SK-N-SH (cell line): ENCODE measurements at regions not wholly inside any gene's neighbourhood (a gene's known extent, or its start where the extent isn't known, plus 50 kb on each side); places are given as distances from the start of the nearest gene placed in this dataset.

Source experiments
- NRF1 ChIP-seq: IDR thresholded peaks from 2 replicates; pipeline ENCODE4 v1.6.1; 2012; ENCODE audit warnings: low read depth, mild to moderate bottlenecking, low read length
- SIN3A ChIP-seq: IDR thresholded peaks from 2 replicates; pipeline ENCODE4 v1.6.1; 2012; ENCODE audit warnings: low read depth, mild to moderate bottlenecking, low read length, moderate library complexity, borderline replicate concordance

DNA sequence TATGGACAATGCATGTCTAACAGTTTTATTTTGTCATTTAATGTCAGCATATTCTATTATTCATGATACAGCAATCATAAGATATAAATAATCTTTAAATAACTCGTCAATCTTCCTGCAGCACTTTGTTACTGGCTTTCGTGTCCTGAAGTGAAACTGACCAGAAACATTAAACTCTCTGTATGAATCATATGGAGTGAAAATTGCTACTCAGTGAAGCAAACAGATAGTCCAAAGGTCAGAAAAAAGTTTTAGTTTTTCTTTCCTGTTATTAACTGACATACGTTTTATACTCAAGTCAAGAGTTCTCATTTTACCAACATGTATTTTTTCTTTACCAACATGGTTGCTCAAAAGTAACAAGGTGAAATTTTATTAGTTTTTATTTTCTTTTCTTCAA is 106.8 kb upstream of the GALNT5 start:
- TF ChIP-seq SIN3A (no peak), NRF1 (no peak)
